Fibroblast of upper back skin (primary cell): ENCODE measurements at regions not wholly inside any gene's neighbourhood (a gene's known extent, or its start where the extent isn't known, plus 50 kb on each side); places are given as distances from the start of the nearest gene placed in this dataset.
A peak's percentile ranks its signal among the peaks of the same experiment; 100 is the strongest.
"Not testable (repeated sequence)": the region's sequence is repeated elsewhere in the genome, so short reads cannot be mapped to it uniquely, and the experiment has no call there.

Experiments
- DNase-seq: peaks from one replicate; pipeline ENCODE4 v3.0.0-alpha.2; 2013

DNA sequence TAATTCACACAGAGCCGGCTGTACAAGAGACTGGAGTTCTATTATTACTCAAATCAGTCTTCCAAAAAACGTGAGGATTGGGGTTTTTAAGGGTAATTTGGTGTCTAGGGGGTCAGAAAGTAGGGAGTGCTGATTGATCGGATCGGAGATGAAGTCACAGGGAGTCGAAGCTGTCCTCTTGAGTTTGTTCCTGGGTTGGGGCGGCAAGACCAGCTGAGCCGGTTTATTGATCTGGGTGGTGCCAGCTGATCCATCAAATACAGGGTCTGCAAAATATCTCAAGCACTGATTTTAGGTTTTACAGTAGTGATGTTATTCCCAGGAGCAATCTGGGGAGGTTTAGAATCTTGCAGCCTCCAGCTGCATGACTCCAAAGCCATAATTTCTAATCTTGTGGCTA lies 262.7 kb downstream of the KCNRG start:
- DNase-seq = no peak

DNA sequence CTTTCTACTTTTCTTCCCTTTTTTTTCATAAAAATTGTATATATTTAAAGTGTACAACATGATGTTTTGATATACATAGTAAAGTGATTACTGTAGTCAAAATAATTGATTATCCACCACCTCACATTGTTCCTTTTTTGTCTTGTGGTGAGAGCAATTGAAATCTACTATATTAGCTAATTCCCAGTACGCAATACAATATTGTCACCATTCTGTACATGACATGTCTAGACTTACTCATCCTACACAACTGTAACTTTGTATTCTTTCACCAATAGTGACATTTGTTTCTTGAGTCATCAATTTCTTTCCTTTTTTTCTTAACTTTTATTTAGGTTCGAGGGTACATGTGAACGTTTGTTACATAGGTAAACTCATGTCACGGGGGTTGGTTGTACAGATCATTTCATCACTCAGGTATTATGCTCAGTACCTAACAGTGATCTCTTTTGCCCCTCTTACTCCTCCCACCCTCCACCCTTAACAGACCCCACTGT lies 265.2 kb downstream of the KCNRG start:
- no peak for DNase-seq

DNA sequence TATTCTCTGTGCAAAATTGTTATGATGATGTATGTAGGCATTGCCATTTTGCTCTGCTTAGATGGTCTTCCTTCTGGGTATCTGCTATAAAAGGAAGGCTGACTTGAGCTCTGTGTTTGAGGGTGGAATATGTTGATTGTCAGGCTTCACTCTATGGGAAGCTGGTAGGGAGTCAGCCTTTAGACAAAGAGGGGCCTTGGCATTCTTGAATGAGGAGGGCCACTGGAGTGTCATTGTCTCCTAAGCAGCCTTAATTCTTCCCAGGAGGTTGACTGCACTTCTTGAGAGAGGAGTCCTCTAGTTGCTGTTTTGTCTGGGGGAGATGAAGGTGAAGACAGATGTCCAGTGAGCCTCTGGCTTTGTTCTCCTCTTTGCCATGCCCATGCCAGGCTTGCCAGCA lies 266.8 kb downstream of the KCNRG start:
- DNase-seq = no peak

DNA sequence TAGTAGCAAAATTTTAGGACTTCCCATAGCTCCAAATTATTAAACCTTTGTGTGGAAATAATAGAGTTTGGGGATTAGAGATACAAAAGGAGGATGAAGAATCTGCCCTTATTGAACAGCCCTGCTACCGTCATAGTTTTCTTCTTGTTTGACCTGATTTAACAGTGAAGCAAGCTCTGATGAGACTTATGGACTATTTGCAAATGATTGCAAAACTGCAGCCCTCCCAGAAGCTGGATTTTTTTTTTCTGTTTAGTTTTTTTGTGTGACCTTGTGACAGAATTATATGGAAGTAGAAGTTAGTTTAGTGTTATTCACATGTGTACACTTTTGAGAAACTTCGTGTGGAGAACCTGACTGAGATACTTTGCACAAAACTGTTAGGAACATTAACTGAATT lies 267.8 kb downstream of the KCNRG start:
- no peak for DNase-seq

DNA sequence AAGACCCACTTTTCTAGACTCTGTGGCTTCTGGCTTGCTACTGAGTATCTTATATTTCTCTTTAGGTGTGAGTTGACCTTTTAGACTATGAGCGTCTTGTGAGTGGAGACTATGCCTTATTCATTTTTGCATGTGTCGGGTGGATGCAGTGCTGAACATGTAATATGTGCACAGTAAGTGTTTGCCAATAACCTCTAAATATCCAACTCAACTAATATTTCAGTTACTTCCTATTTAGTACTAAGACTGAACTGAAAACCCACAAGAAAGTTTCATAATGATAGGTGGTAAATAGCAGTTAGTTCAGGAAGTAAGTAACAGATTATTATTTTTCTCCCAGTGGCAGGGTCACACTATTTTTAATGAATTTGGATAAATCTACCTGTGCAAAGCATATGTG lies 269.3 kb downstream of the KCNRG start:
- no peak for DNase-seq

DNA sequence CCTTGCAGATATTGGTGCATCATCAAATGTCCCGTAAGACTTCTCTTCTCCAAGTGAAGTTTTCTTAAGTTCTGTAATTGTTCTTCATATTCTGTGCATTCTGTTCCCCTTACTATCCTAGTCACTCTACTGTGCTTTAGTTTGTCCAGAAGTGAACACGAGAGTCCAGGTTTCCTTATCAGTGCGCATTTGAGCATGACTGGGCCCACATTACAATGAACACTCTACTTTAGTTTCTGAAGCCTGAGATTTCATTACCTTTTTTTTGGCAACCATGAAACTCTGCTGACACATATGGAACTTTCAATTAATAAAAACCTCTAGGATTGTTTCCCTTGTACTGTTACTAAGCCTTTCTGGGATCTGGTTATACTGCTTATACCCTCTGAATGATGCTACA lies 270.0 kb downstream of the KCNRG start:
- DNase-seq = no peak

DNA sequence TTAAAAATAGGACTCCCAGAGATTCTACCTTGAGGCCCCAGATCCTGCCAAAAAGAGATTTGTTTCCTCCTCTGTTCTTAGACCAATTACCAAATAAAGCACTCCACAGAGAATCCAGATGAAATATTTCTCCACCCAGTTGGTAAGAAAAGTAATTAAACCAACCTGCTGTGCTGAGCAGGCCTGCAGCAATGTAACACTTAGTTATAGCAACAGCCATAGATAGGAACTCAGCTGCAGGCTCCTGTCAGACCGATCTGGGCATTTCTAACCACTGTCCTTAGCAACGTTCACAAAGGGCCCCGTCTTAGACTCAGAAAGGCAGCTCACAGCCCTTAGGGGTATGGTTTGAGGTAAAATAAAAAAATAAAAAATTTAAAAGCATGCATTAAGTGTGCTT lies 271.1 kb downstream of the KCNRG start:
- DNase-seq = no peak

DNA sequence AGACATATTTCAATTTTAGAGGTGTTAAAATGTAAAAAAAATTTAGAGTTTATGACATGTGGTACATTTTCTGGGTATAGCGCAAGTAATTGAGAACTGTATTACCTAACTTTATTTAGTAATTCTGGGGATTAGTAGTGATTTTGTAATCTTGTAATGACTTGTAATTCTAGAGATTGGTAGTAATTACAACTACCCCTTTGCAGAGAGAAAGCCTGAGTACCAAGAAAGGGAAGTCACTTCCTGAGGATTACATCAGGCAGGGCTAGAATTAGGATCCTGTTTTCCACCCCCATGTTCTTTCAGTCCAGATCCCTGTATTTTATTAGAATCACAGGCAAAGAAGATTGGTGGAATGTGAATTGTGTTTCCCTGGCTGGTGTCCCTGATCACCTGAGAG lies 274.9 kb downstream of the KCNRG start:
- no peak for DNase-seq

DNA sequence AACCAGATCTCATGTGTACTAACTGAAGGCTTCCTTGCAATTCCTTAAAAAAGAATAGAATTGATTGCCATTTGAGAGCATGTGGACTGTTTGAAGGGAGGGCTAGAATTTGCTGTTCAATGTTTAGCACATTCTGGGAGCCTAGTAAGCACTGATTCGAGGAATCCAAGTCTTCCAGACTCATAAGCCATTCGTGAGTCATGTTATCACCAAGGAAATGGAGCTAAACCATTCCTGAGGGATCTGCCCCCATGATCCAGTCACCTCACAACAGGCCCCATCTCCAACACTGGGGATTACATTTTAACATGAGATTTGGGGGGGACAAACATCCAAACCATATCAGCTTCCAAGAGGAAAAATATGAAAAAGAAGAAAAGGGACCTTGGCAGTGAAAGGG lies 276.4 kb downstream of the KCNRG start:
- no peak for DNase-seq

DNA sequence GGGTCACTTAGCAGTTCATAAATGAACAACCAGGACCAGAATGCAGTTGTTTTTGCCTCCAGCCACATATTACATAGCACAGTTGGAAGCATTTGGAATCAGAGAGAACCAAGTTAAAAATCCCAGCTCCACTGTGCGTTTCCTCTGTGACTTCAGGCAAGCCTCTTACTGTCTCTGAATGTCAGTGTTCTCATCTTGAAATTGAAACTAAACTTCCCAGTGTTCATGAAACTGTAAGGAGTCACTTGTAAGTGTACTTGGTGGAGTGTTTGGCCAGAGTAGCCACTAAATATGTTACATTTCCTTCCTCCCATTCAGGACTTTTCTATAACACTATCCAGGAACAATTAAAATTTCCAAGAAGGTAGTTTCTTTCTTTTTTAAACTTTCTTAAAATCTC lies 276.8 kb downstream of the KCNRG start:
- no peak for DNase-seq

DNA sequence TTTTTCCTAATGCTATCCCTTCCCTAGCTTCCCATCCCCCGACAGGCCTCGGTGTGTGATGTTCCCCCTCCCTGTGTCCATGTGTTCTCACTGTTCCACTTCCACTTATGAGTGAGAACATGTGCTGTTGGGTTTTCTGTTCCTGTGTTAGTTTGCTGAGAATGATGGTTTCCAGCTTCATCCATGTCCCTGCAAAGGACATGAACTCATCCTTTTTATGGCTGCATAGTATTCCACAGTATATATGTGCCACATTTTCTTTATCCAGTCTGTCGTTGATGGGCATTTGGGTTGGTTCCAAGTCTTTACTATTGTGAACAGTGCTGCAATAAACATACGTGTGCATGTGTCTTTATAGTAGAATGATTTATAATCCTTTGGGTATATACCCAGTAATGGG lies 279.2 kb downstream of the KCNRG start:
- not testable (repeated sequence) for DNase-seq

DNA sequence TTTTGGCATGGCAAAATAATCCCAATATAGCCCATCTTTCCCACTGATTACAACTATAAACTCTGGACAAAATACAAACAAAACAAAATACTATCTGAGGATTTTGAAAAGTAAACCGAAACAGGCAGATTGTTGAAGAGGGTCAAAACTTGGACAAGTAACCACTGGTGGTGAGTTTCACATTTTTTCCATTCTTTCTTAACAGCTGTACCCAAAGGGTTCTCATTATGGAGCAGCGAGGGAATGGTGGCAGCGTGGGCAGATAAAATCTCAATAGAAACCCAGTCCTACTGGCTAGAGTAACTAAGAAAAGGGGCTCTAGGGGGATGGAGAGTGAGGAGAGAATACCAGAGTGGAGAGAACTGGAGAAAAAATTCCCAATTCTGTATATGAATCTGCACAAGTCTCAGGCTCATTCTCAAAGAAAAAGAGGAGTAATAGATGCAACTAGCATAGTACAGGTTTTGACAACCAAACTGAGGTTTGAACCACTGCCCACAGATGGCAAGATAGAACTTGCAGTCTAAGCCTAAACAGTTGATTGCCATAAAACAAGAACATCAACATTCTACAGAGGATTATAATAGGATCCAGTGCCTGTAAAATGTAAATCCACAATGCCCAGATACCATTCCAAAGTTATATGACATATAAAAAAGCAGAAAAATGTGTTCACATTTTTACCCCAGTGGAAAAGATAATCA lies 284.5 kb downstream of the KCNRG start:
- no peak for DNase-seq

DNA sequence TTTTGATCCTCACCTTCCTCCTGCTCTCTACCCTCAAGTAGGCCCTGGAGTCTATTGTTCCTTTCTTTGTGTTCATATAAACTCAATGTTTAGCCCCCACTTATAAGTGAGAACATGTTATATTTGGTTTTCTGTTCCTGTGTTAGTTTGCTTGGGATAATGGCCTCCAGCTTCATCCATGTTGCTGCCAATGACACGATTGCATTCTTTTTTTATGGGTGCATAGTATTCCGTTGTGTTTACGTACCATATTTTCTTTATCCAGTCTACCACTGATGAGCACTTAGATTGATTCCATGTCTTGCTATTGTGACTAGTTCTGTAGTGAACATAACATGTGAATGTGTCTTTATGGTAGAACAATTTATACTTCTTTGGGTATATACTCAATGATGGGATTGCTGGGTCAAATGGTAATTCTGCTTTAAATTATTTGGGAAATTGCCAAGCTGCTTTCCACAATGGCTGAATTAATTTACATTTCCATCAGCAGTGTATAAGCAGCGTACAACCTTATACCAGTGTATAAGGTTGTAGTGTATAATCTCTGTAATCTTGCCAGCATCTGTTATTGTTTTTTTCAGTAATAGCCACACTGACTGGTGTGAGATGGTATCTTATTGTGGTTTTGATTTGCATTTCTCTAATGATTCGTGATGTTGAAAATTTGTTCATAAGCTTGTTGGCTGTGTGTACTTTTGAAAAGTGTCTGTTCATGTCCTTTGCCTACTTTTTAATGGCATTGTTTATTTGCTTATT lies 288.9 kb downstream of the KCNRG start:
- no peak for DNase-seq

DNA sequence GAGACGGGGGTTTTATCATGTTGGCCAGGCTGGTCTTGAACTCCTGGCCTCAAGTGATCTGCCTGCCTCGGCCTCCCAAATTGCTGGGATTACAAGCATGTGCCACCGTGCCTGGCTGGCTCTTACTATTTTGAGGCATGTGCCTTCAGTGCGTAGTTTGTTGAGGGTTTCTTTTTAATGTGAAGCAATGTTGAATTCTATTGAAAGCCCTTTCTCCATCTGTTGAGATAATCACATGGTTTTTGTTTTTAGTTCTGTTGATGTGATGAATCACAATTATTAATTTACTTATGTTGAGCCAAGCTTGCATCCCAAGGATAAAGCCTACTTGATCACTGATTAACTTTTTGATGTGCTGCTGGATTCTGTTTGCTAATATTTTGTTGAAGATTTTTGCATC lies 290.9 kb downstream of the KCNRG start:
- no peak for DNase-seq

DNA sequence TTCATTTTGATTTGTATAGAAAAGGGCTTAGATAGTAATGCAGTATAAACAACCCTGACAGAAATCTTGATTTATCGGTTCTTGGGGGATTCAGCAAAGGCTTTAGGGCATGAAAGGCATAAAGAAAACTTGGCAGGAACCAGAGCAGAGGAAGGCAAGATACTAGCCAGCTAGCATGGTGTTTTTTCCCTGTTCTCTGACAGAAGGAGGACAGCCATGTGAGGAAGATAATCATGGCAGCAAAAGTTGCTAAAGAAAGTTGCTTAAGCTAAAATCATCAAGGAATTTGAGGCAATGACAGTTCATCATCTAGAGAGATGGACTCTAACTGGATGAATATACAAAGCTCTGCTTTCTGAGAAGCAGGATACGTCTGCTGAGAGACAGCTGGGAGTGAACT lies 294.1 kb downstream of the KCNRG start:
- no peak for DNase-seq

DNA sequence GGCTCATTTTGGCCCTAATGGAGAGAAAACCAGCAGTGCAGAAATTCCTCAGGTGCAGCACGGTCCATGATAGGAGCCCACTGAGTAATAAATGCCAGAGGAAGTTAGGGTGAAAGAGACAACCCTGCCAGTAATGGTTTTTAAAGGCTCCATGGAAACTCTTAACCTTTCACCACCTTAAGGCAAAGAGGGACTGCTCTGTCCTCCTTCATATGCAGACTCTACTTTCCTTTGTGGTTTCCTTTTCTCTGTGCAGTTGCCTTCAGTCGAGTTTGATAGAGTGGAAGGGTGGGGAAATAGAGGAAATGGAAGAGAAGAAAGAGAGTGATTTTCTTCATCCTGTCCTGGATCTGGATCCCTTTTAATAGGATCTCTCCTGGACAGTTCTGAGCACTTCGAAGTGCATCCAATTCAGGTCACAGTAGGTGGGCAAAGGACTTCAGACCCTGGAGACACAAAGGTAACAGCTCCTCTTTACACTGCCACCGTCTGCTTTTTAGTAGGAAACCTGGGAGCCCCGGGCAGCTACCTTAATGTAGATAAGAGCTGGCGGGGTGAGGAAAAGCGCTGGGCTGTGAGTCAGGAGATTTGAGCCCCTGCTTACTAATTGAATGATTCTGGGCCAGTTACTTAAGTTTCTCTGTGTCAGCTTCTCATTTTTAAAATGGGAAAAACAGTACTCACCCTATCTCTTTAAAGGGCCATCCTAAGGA lies 294.8 kb downstream of the KCNRG start:
- no peak for DNase-seq

DNA sequence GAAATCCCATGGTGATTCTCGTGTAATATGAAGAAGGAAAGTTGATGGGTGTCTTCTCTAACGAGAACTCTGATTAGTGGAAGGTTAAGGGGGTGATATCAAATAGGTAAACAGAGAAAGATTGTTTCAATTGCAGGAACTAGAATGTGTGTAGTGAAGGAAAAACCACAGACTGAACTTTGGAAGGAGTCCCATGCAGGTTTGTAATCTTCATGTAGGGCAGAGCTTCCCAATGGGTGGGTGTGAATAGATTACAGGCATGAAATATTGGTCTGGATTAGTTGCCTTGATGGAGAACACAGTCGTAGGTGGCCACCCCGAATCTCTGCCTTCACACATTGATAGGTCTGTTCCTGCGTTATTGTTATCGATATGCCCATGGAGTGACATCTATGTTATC lies 295.5 kb downstream of the KCNRG start:
- DNase-seq = no peak

DNA sequence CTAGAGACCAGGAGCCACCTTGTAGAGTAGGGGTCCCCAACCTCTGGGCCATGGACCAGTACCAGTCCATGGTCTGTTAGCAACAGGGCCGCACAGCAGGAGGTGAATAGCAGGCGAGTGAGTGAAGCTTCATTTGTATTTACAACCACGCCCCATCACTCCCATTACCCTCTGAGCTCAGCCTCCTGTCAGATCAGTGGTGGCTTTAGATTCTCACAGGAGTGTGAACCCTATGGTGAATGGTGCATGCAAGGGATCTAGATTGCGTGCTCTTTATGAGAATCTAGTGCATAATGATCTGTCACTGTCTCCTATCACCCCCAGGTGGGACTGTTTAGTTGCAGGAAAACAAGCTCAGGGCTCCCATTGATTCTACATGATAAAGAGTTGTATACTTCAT lies 303.6 kb downstream of the KCNRG start:
- DNase-seq = no peak

DNA sequence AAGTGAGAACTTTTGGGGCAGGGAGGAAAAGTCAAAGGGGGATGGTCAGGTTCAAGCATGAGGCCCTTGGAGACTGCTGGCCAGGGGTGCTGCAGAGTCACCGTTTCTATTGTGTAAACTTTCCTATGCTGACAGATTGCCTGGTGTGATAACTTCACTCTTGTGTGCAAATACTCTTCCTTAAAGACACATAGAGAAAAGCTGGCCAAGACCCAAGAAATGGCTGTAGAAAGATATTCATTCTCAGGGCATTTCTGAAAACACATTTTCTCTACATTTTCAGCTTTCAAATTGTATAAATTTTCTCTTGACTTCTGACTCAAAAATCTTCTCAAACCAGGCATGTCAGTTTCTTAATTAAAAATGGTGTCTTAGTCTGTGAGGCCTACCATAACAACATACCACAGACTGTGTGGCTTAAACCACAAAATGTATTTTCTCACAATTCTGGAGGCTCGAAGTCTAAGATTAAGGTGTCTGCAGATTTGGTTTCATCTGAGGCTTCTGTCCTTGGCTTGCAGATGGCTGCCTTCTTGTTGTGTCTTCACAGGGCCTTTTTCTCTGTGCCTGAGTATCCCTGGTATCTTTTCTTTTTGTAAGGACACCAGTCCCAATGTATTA lies 304.5 kb downstream of the KCNRG start:
- peak; percentile 76 for DNase-seq

DNA sequence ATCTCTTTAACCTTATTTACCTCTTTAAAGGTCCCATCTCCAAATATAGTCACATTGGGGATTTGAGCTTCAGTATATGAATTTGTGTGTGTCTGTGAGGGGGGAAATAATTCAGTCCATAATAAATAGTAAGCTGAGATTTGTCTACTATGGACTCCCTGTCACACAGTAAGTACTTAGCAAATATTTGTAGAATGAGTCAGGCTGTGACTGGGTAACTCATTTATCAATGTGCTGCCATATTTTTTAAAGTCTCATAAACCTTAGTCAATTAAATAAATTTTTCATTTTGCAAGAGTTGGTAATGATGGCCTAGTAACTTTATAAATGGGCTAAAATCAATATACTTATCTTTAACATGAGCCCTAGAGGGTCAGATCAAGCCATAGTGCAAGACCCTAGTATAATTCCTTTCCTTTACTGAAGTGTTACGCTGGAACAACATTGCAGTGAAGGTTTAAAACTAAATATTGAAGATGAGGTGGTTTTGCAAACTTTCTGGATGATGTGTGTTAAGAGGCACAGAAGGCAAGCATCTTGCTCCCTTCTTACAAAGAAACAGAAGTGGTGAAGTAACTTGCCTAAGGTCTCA lies 305.1 kb downstream of the KCNRG start:
- DNase-seq = peak; percentile 74

DNA sequence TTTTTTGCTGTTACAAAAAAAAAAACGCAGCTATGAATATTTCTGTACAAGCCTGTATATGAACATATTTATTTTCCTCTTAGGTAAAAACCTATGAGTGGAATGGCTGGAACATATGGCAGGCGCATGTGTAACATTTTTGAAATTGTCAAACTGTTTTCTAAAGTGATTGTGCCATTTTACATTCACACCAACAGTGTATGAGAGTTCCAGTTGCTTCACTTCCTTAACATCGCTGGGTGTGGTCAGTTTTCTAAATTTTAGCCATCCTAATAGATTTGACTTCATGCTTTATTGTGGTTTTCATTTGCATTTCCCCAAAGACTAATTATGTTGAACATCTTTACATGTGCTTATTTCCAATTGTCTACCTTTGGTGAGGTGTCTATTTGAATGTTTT lies 306.8 kb downstream of the KCNRG start:
- no peak for DNase-seq

DNA sequence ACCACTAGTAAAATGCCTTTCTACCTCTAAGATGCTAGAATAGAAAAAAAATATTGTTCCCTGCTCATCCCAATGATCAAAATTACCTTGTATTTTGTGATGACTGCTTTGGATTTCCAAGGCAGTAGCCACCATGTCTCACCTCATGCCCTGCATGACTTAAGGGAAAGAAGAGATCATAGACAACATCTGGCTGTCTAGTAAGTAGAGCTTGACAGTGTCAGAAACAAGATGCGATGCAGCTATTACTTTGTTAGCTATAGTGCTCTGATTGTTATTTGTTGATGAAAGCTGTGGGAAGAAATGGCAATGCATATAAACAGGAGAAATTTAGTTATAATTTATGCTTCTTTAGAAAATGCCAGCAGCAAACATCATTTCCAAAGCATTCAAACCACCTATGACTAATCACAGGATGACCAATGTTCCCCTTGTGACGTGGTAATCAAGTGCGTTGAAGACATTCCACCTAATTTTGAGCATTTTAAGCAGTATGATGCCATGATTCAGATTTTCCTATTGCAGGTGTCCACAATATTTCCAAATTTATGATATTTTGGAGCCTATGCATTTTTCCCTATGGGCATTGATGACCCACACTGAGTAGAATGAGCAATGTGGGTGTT lies 308.3 kb downstream of the KCNRG start:
- DNase-seq = peak; percentile 94

DNA sequence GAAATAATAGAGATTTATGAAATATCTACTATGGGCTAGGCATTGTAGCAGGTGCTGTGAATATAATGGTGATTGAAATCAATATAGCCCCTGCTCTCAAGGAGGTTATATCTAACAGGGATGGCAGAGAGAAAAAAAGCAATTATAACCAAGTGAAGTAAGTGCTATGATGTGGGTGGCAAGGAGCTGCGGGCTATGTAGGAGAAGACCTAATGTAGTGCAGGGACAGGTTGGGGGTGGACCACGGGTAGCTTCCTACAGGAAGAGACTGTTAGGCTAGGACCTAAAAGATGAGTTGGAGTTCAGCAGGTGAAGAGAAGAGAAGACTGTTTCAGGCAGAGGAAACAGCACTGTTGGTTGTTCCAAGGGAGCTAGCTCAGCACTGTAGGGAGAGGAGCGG lies 311.0 kb downstream of the KCNRG start:
- no peak for DNase-seq
